GM12878 (cell line): ENCODE measurements at regions not wholly inside any gene's neighbourhood (a gene's known extent, or its start where the extent isn't known, plus 50 kb on each side); places are given as distances from the start of the nearest gene placed in this dataset.

Experiments
- CBX5 ChIP-seq: sonication (generic); IDR thresholded peaks from 2 replicates; pipeline ENCODE4 v1.6.1; 2016; ENCODE audit warnings: low read depth, moderate library complexity, mild to moderate bottlenecking, inconsistent platforms
- CEBPB ChIP-seq, 2 experiments: fragments of 150-350 bp in 1 of 2; IDR thresholded peaks; 2 replicates each; pipeline ENCODE4 v1.6.1; 2012 to 2014; ENCODE audit warnings: low read depth in 2 of 2, low read length in 2 of 2, borderline replicate concordance in 1 of 2, inconsistent platforms in 1 of 2
- CHD2 ChIP-seq: IDR thresholded peaks from 2 replicates; pipeline ENCODE4 v1.6.1; 2011; ENCODE audit warnings: low read depth, low read length, improper control_type of control experiment, borderline replicate concordance
- CHD4 ChIP-seq: fragments of 200-600 bp; sonication (generic); IDR thresholded peaks from 2 replicates; pipeline ENCODE4 v1.6.1; 2016; ENCODE audit warnings: mild to moderate bottlenecking
- ELK1 ChIP-seq: IDR thresholded peaks from 2 replicates; pipeline ENCODE4 v1.6.1; 2012; ENCODE audit warnings: low read depth, low read length, improper control_type of control experiment
- JUND ChIP-seq: IDR thresholded peaks from 2 replicates; pipeline ENCODE4 v1.6.1; 2012; ENCODE audit warnings: low read depth, mild to moderate bottlenecking, low read length, improper control_type of control experiment, moderate library complexity
- MXI1 ChIP-seq: fragments of 150-350 bp; IDR thresholded peaks from 2 replicates; pipeline ENCODE4 v1.6.1; 2011; ENCODE audit warnings: low read depth, mild to moderate bottlenecking, inconsistent platforms, low read length, improper control_type of control experiment
- RCOR1 ChIP-seq: conservative IDR thresholded peaks from 2 replicates; pipeline ENCODE4 v1.6.1; 2012; ENCODE audit warnings: low read depth, low read length, improper control_type of control experiment
- SUZ12 ChIP-seq: fragments of 200-600 bp; sonication (generic); IDR thresholded peaks from one replicate; pipeline ENCODE4 v1.6.1; 2018; ENCODE audit warnings: antibody characterized with exemption, mild to moderate bottlenecking; ENCODE audit not compliant: unreplicated experiment
- USF2 ChIP-seq: IDR thresholded peaks from 2 replicates; pipeline ENCODE4 v1.6.1; 2011; ENCODE audit warnings: low read depth, low read length, improper control_type of control experiment, borderline replicate concordance
- TF ChIP-seq, protein P1 (sequence below), 3 experiments: IDR thresholded peaks in 2 of 3; conservative IDR thresholded peaks in 1 of 3; 2 replicates each; pipeline ENCODE4 v1.5.1; 2011; ENCODE audit warnings: low read depth in 3 of 3, low read length in 3 of 3, mild to moderate bottlenecking in 3 of 3, control low read depth in 2 of 3, moderate library complexity in 2 of 3, inconsistent platforms in 1 of 3, mixed read lengths in 1 of 3; ENCODE audit not compliant: control insufficient read depth in 2 of 3, insufficient read depth in 1 of 3; ENCODE audit errors: extremely low read depth in 1 of 3

- TF ChIP-seq CBX5 (no peak), CHD2 (no peak), CEBPB (IDR thresholded peaks at IDR 0.05; ENCODE audit: borderline replicate concordance in 1 of 2, low read depth in 2 of 2, low read length in 2 of 2) (no peak), JUND (no peak), SUZ12 (no peak), USF2 (no peak), CHD4 (no peak), RCOR1 (no peak), ELK1 (no peak), MXI1 (no peak)
- TF ChIP-seq, protein P1, sequence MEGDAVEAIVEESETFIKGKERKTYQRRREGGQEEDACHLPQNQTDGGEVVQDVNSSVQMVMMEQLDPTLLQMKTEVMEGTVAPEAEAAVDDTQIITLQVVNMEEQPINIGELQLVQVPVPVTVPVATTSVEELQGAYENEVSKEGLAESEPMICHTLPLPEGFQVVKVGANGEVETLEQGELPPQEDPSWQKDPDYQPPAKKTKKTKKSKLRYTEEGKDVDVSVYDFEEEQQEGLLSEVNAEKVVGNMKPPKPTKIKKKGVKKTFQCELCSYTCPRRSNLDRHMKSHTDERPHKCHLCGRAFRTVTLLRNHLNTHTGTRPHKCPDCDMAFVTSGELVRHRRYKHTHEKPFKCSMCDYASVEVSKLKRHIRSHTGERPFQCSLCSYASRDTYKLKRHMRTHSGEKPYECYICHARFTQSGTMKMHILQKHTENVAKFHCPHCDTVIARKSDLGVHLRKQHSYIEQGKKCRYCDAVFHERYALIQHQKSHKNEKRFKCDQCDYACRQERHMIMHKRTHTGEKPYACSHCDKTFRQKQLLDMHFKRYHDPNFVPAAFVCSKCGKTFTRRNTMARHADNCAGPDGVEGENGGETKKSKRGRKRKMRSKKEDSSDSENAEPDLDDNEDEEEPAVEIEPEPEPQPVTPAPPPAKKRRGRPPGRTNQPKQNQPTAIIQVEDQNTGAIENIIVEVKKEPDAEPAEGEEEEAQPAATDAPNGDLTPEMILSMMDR (IDR thresholded peaks at IDR 0.05 in 2 of 3, conservative IDR thresholded peaks at IDR 0.05 in 1 of 3; ENCODE audit: control insufficient read depth in 2 of 3, extremely low read depth in 1 of 3, insufficient read depth in 1 of 3, low read depth in 3 of 3, low read length in 3 of 3): no peak
Measured at GRCh38 chr13:106846571-106847448, 278.9 kb upstream of the ARGLU1 start.
